Thoracic aorta (tissue), 2 donors: ENCODE measurements at regions not wholly inside any gene's neighbourhood (a gene's known extent, or its start where the extent isn't known, plus 50 kb on each side); places are given as distances from the start of the nearest gene placed in this dataset.
A peak's percentile ranks its signal among the peaks of the same experiment; 100 is the strongest.
"Not testable (repeated sequence)": the region's sequence is repeated elsewhere in the genome, so short reads cannot be mapped to it uniquely, and the experiment has no call there.

Experiments
- ATAC-seq: fragments of 150-250 bp; one replicate; pipeline ENCODE4 v1.8.0; 2017; ENCODE audit warnings: low read depth; ENCODE audit not compliant: insufficient number of reproducible peaks, low FRiP score
- DNase-seq: peaks from one replicate; pipeline ENCODE4 v3.0.0-alpha.2; 2020; ENCODE audit warnings: low spot score
- H3K27ac ChIP-seq, 2 donors: fragments of 200-600 bp; sonication (generic); 1 replicate in 1 of 2; 2 replicates in 1 of 2; pipeline ENCODE4 v1.5.1; 2016; ENCODE audit warnings: mild to moderate bottlenecking in 2 of 2, moderate library complexity in 2 of 2
- H3K27me3 ChIP-seq: fragments of 200-600 bp; sonication (generic); replicated peaks from 2 replicates; pipeline ENCODE4 v1.6.0; 2016; ENCODE audit warnings: mild to moderate bottlenecking; ENCODE audit not compliant: insufficient read depth
- H3K36me3 ChIP-seq: fragments of 200-600 bp; sonication (generic); one replicate; pipeline ENCODE4 v1.5.1; 2016
- H3K4me1 ChIP-seq, 2 donors: fragments of 200-600 bp; sonication (generic); 1 replicate in 1 of 2; 2 replicates in 1 of 2; pipeline versions ENCODE4 v1.5.1 to v1.6.0; 2016; ENCODE audit warnings: low read depth in 2 of 2, mild to moderate bottlenecking in 1 of 2; ENCODE audit not compliant: control insufficient read depth in 1 of 2
- H3K4me3 ChIP-seq: fragments of 200-600 bp; sonication (generic); 2 replicates; pipeline ENCODE4 v1.5.1; 2016; ENCODE audit warnings: mild to moderate bottlenecking
- H3K9me3 ChIP-seq: fragments of 200-600 bp; sonication (generic); 2 replicates; pipeline ENCODE4 v1.5.1; 2016
- CTCF ChIP-seq: fragments of 200-600 bp; sonication (generic); IDR thresholded peaks from one replicate; pipeline ENCODE4 v1.5.1; 2019; ENCODE audit warnings: antibody characterized with exemption

DNA sequence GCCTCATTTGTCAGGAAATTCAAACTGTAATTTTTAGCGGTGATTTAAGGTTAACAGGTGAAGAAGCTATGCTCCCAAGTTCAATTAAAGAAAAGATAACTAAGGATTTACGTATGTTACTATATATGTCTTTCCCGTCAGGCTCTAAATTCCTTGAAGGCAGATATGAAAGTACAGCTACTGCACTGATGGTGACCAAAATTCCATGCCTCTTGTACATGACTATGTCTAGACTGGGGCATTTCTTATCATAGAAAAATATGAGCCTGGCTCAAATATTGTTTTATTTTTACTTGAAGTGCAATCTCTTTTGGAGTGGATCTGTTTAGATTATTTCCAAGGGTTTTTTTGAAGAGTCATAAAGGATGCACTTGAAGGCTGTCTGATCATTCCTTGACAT, 647.1 kb upstream of the KCNMB2 start:
- H3K9me3 ChIP-seq: no peaks in the 10 kb centered on the region
- H3K4me3 ChIP-seq: no peak overlapping the region
- no peak for DNase-seq
- no peaks in the 10 kb centered on the region for H3K27me3 ChIP-seq
- peak overlapping the region; percentile 51 to 72 for H3K27ac ChIP-seq
- peaks cover 14 to 34% of the 10 kb centered on the region in 2 donors for H3K4me1 ChIP-seq
- H3K36me3 ChIP-seq: no peaks in the 10 kb centered on the region
- ATAC-seq: no peak
- TF ChIP-seq CTCF: no peak

DNA sequence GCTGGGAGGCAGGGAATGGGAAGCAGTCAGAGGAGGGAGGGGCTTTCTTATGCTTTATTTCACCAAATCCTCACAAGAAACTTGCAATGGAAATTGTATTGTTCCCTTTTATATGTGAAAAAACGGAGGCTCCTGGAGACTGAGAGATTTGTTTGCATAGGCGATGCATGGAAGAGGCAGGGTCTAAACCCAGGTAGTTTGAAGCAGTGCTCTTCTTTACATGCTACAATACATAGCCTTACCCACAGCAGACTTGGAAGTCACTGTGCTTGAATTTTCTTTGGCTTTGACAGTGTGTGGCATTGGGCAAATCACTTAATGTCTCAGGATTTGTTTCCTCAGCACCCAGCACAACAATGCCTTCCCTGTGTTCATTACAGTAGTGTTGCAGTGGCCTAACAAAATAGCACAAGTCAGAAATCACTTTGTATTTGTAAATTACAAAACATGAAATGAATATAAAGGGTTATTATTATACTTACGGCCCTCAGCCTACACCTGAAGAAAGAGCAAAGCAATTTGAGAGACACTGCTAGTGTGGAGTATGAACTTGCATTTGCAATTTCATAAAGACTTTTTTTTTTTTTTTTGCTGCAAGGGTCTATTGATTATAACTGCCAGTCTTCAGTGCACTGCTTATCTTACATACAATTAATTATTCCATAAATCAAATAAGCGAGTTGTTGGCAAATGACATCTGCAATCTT, 646.4 kb upstream of the KCNMB2 start:
- H3K4me3 ChIP-seq: no peak overlapping the region
- DNase-seq (no peak), ATAC-seq (no peak)
- no peaks in the 10 kb centered on the region for H3K27me3 ChIP-seq
- no peak for TF ChIP-seq CTCF
- H3K36me3 ChIP-seq: no peaks in the 10 kb centered on the region
- H3K9me3 ChIP-seq: no peaks in the 10 kb centered on the region
- H3K27ac ChIP-seq: peak overlapping the region; percentile 51 to 72
- peaks cover 14 to 34% of the 10 kb centered on the region in 2 donors for H3K4me1 ChIP-seq

DNA sequence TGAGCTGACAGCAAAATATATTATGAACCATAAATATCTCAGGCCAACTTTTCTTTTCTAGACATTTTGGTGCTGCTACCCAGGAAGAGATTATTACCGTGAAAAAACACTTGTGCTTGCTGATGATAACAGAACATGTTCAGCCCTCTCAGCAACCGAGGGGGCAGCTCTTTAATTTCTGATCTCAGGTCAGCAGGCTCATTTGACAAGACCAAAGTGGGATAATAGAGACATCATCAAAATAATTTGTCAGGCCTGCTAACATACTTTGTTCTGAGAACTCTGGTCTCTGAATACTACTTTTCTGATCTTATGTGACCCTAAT, 645.9 kb upstream of the KCNMB2 start:
- ATAC-seq (no peak), DNase-seq (no peak)
- H3K27ac ChIP-seq: peak overlapping the region; percentile 51 to 72
- TF ChIP-seq CTCF: no peak
- H3K4me3 ChIP-seq: no peak overlapping the region
- no peaks in the 10 kb centered on the region for H3K27me3 ChIP-seq
- H3K4me1 ChIP-seq: peaks cover 14 to 34% of the 10 kb centered on the region in 2 donors
- no peaks in the 10 kb centered on the region for H3K9me3 ChIP-seq
- H3K36me3 ChIP-seq: no peaks in the 10 kb centered on the region

DNA sequence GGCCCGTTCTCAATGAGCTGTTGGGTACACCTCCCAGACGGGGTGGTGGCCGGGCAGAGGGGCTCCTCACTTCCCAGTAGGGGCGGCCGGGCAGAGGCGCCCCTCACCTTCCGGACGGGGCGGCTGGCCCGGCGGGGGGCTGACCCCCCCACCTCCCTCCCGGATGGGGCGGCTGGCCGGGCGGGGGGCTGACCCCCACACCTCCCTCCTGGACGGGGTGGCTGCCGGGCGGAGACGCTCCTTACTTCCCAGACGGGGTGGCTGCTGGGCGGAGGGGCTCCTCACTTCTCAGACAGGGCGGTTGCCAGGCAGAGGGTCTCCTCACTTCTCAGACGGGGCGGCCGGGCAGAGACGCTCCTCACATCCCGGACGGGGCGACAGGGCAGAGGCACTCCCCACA, 644.7 kb upstream of the KCNMB2 start:
- H3K9me3 ChIP-seq, H3K27me3 ChIP-seq, DNase-seq, H3K36me3 ChIP-seq, H3K4me3 ChIP-seq, H3K27ac ChIP-seq, ATAC-seq: not testable (repeated sequence)
- peaks cover 9 to 30% of the 10 kb centered on the region in 2 donors for H3K4me1 ChIP-seq

DNA sequence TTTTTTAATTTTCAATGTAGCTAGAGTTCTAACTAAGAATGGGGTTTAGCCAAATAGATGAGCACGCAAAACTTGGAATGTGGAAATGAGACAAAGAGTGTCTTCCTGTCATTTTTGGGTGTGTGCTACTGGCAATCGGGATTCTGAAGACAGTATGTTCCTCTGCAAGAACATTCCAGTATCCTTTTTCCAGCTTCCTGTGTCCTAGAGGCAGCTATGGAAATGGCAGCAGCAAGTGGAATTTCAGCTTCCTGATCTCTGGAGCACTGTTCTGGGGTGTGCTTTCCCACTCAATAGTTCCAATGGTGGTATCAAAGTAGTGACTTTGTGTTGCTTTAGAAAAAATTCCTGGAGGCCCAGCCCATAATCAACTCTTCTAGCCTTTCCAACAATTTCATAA, 642.9 kb upstream of the KCNMB2 start:
- no peak for ATAC-seq

More for the DNA sequence above, 642.9 kb upstream of the KCNMB2 start:
- H3K4me3 ChIP-seq: no peak overlapping the region
- no peak for DNase-seq
- peaks cover 5 to 23% of the 10 kb centered on the region in 2 donors for H3K4me1 ChIP-seq
- H3K9me3 ChIP-seq: peaks cover 3% of the 10 kb centered on the region
- no peak overlapping the region for H3K27ac ChIP-seq
- peak; percentile 9 for TF ChIP-seq CTCF
- H3K27me3 ChIP-seq: no peaks in the 10 kb centered on the region
- H3K36me3 ChIP-seq: no peaks in the 10 kb centered on the region
